ACC112 (cell line): ENCODE measurements at regions not wholly inside any gene's neighbourhood (a gene's known extent, or its start where the extent isn't known, plus 50 kb on each side); places are given as distances from the start of the nearest gene placed in this dataset.

Experiments
- H2AFZ ChIP-seq: fragments of 200-600 bp; sonication (generic); one replicate; pipeline ENCODE4 v1.6.0; 2017; ENCODE audit warnings: antibody characterized with exemption, low read length; ENCODE audit not compliant: unreplicated experiment
- H3K27ac ChIP-seq: fragments of 200-600 bp; sonication (generic); 2 replicates; pipeline ENCODE4 v1.5.1; 2014; ENCODE audit warnings: low read depth, mild to moderate bottlenecking, antibody characterized with exemption, low read length, moderate library complexity
- H3K27me3 ChIP-seq: fragments of 200-600 bp; sonication (generic); 2 replicates; pipeline ENCODE4 v1.6.1; 2014; ENCODE audit warnings: mild to moderate bottlenecking, antibody characterized with exemption, low read length, moderate library complexity, mixed read lengths; ENCODE audit not compliant: insufficient read depth
- H3K36me3 ChIP-seq: fragments of 200-600 bp; sonication (generic); 2 replicates; pipeline ENCODE4 v1.6.1; 2016; ENCODE audit warnings: mild to moderate bottlenecking, antibody characterized with exemption, low read length, moderate library complexity, mixed read lengths; ENCODE audit not compliant: insufficient read depth
- H3K4me1 ChIP-seq: fragments of 200-600 bp; sonication (generic); one replicate; pipeline ENCODE4 v1.6.1; 2016; ENCODE audit warnings: low read length, mixed read lengths; ENCODE audit not compliant: insufficient read depth, unreplicated experiment, control insufficient read depth
- H3K4me3 ChIP-seq: fragments of 200-600 bp; sonication (generic); 2 replicates; pipeline ENCODE4 v1.5.1; 2014; ENCODE audit warnings: mild to moderate bottlenecking, low read depth, low read length
- H3K79me2 ChIP-seq: fragments of 200-600 bp; sonication (generic); one replicate; pipeline ENCODE4 v1.6.0; 2016; ENCODE audit warnings: low read length; ENCODE audit not compliant: control insufficient read depth, unreplicated experiment, insufficient read depth

DNA sequence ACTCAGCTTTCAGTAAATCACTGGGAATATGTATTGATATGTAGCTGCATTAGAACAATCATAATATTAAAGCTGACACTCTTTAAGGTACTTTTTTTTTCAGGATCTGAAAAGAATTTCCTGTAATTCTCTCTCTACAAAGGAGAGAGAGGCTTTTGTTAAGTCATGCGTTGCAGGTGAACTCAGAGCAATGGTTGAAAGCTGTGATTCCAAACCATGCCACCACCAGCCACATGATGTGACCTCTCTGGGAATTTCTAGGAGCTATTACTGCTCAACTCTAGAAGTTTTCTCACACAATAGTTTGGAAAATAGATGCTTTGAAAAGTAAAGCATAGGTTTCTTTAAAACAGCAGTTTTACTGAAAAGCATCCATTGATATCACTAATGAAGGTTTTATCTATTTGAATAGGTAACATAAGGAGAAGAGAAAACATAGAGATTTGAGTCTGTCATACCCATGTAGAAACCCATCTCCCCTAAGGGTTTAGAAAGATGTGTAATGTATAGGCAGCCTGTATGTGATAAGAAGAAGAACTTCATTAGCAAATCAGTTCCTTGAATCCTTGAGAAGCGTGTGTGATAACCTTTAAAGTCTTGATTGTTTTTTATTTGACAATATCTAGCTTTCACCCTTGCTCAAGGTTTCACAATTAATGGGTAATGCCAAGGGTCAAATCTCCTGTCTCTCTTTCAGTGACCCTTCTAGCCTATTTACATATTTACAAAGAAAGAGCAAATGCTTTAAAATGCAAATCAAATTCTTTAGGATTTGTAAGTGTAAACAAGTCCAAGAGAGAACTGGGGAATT is 161.0 kb upstream of the ANKRD50 start:
- Histone ChIP-seq H3K27ac (no peak overlapping the region), H3K36me3 (no peaks in the 10 kb centered on the region), H3K4me3 (no peak overlapping the region), H2AFZ (no peak overlapping the region), H3K27me3 (no peaks in the 10 kb centered on the region), H3K79me2 (no peaks in the 10 kb centered on the region), H3K4me1 (no peaks in the 10 kb centered on the region)

DNA sequence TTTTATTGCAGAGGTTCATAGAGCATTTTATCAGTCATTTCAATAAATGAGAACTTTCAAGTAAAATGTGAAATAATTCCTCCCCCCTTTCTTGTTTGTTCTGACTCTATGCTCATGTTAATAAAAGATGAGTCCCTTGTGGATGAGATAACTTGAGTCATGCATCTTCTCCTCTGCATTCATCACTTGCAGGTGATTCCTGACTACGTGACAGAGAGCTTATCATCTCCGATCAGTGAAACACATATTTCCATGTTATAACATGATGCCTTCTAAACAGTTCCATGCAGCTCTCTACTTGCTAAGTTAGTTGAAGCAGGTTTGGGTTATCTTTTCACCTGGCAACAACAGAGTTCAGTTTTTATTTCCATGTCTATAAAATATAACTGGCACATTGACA is 160.1 kb upstream of the ANKRD50 start:
- Histone ChIP-seq H3K36me3 (no peaks in the 10 kb centered on the region), H3K79me2 (no peaks in the 10 kb centered on the region), H2AFZ (no peak overlapping the region), H3K27ac (no peak overlapping the region), H3K4me3 (no peak overlapping the region), H3K27me3 (no peaks in the 10 kb centered on the region), H3K4me1 (peaks cover 8% of the 10 kb centered on the region)

DNA sequence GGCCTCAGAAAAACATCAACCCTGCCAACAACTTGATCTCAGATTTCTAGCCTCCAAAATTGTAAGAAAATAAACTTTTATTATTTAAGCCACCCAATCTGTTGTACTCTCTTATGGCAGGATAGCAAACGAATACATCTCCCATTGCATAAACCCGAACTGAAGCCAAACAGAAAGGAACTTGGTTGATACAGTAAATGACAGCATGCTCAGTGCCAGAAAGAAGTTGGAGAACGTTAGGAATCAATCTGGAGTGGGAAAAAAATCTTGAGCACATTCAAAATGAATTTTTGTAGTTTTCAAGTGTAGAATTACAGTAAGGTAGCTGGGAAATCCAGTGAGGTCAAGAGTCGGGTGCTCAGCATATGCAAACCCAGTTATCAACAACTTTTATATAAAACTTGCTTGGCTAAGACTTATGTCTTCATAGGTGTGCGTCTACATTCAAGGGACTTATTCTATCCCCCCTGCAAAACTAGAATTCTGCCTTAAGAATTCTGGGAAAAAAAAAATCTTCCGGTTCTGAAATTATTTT is 157.5 kb upstream of the ANKRD50 start:
- Histone ChIP-seq H3K36me3 (no peaks in the 10 kb centered on the region), H3K4me3 (no peak overlapping the region), H3K4me1 (peaks cover 20% of the 10 kb centered on the region), H2AFZ (no peak overlapping the region), H3K27ac (no peak overlapping the region), H3K27me3 (no peaks in the 10 kb centered on the region), H3K79me2 (no peaks in the 10 kb centered on the region)

DNA sequence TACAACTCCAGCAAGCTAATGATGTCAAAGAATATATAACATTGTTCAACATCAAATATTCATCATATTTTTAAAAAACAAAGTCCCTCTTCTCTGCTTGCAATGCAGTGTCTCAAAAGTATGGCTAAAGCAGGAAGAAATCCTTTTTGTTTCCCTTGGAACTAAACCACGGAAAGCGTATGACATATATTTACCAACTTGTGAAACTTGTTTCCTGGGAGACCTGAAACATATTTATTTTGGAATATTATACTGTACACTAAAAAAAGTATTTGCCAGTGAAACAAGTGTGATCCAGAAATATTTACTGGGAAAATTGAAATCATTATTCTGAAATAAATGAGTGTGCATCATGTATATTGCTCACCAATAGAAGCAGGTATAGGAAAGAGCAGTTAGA is 156.0 kb upstream of the ANKRD50 start:
- Histone ChIP-seq H3K27me3 (no peaks in the 10 kb centered on the region), H3K79me2 (no peaks in the 10 kb centered on the region), H3K36me3 (no peaks in the 10 kb centered on the region), H3K4me3 (no peak overlapping the region), H2AFZ (no peak overlapping the region), H3K4me1 (peaks cover 20% of the 10 kb centered on the region), H3K27ac (no peak overlapping the region)

DNA sequence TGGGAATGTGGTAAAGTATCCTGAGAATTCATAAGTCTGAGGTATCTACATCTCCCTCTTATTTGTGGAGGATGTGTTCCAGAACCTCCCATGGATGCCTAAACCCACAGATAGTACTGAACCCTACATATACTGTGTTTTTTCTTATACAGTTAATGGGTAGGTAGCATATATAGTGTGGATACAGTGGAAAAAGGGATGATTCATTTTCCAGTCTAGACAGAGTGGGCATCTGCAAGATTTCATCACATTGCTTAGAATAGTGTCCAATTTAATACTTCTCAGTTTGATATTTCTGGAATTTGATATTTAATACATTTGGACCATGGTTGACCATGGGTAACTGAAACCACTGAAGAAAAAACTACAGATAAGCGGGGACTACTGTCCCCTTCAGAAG is 155.0 kb upstream of the ANKRD50 start:
- Histone ChIP-seq H2AFZ (no peak overlapping the region), H3K4me1 (peaks cover 24% of the 10 kb centered on the region), H3K79me2 (no peaks in the 10 kb centered on the region), H3K27ac (no peak overlapping the region), H3K36me3 (no peaks in the 10 kb centered on the region), H3K4me3 (no peak overlapping the region), H3K27me3 (no peaks in the 10 kb centered on the region)

DNA sequence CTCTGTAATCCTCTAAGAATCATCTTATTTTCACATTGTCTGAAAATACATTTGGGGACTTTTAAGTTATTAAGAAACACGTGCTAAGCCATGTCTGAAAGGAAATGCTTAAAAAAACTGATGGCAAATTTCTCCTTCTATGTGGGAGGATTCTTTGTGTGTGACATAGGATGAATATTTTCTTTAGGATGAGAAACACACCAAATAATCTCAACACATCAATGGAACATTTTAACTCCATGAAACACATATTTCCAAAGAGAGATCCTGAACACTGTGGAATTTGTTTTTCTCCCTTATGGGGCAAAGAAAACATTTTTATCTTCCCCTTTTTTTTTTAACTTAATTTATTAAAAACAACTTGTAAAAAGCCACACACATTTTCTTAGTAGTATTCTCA is 153.8 kb upstream of the ANKRD50 start:
- Histone ChIP-seq H3K27ac (no peak overlapping the region), H3K4me1 (peaks cover 30% of the 10 kb centered on the region)

DNA sequence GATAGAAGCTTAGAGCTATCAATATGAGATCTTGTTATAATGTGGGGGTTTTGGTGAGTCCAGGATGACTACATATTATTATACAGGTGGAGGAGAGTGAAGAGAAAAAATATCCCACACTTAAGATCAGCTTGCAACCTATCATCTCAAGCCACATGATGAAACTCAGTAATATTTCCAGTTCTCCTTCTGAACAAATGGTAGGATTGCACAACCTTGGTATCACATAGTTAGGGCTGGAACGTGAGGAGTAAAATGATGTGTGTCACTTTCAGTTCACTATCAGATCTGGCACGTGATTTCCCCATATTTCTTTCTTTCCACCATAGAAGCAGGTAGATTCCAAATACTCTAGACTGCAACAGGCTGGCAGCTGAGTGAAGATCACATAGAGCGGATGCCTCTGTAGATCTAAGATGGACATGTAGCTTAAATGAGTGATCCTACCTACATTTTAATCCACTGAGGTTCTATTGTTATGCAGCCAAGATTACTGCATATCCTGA is 150.6 kb upstream of the ANKRD50 start:
- Histone ChIP-seq H3K4me3 (no peak overlapping the region), H3K79me2 (no peaks in the 10 kb centered on the region), H2AFZ (no peak overlapping the region), H3K27ac (no peak overlapping the region), H3K36me3 (no peaks in the 10 kb centered on the region), H3K4me1 (peaks cover 26% of the 10 kb centered on the region), H3K27me3 (no peaks in the 10 kb centered on the region)

More for the DNA sequence above, 153.8 kb upstream of the ANKRD50 start:
- no peaks in the 10 kb centered on the region for H3K36me3 ChIP-seq
- H3K4me3 ChIP-seq, result no peak overlapping the region
- no peaks in the 10 kb centered on the region for H3K79me2 ChIP-seq
- H3K27me3 ChIP-seq, result no peaks in the 10 kb centered on the region
- peak overlapping the region; percentile 21 for H2AFZ ChIP-seq

DNA sequence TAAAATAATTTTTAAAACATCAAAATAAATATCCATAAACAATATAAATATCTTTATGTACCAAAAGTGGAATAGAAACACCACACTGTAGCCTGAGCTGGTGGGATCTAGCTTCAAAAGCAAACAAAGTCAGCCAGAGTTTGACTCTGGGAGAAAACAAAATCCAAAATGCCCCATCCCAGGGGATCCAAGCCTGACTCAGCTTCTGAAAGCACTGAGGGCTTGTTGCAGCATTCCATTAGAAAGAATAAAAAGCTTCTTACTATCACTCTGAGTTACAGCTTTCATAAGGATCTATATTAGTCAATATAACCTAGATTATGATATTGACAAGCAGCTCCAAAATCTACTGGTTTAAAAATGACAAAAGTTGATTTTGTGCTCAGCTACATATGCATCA is 149.7 kb upstream of the ANKRD50 start:
- H3K27ac ChIP-seq, result no peak overlapping the region
- no peaks in the 10 kb centered on the region for H3K36me3 ChIP-seq
- no peaks in the 10 kb centered on the region for H3K27me3 ChIP-seq
- H3K4me3 ChIP-seq, result no peak overlapping the region
- no peaks in the 10 kb centered on the region for H3K79me2 ChIP-seq
- H3K4me1 ChIP-seq, result peaks cover 19% of the 10 kb centered on the region
- peak overlapping the region; percentile 7 for H2AFZ ChIP-seq

DNA sequence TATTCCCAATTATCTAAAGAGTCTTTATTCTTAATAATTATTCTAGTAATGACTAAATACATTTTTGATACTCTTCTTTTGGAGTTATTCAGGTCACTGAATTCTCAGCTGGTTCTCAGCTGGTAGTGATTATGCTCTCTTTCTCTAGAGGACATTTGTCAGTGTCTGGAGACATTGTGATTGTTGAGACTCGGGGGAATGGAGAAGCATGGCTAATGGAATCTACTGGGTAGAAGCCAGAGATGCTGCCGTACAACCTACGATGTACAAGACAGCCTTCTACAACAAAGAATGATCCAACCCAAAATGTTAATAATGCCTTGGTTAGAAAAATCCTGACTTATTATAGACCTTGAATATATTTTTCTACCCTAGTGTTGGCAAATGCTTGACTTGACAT is 149.2 kb upstream of the ANKRD50 start:
- H2AFZ ChIP-seq, result no peak overlapping the region
- H3K79me2 ChIP-seq, result no peaks in the 10 kb centered on the region
- no peak overlapping the region for H3K27ac ChIP-seq
- no peak overlapping the region for H3K4me3 ChIP-seq
- peaks cover 15% of the 10 kb centered on the region for H3K4me1 ChIP-seq
- no peaks in the 10 kb centered on the region for H3K36me3 ChIP-seq
- H3K27me3 ChIP-seq, result no peaks in the 10 kb centered on the region

DNA sequence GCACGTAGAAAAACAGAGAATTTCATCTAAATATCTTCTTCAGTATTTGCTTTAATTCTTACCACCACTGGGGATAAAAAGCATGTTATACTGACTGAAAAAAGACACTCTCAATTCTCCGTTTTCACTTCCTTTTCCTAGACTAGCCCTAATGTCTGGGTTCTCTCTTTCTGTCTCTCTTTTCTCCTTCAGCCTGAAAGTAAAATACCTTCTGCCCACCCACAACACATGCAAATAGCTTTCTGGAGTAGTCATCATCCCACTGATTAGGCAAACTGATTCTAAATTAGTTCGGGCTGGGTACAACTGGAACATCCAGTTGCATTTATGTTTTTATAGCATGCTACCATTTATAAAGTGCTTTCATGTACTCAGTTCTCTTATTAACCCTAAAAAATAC is 142.4 kb upstream of the ANKRD50 start:
- no peak overlapping the region for H2AFZ ChIP-seq
- no peaks in the 10 kb centered on the region for H3K36me3 ChIP-seq
- no peak overlapping the region for H3K27ac ChIP-seq
- H3K27me3 ChIP-seq, result no peaks in the 10 kb centered on the region
- H3K4me3 ChIP-seq, result no peak overlapping the region
- H3K79me2 ChIP-seq, result no peaks in the 10 kb centered on the region
- H3K4me1 ChIP-seq, result peaks cover 5% of the 10 kb centered on the region

DNA sequence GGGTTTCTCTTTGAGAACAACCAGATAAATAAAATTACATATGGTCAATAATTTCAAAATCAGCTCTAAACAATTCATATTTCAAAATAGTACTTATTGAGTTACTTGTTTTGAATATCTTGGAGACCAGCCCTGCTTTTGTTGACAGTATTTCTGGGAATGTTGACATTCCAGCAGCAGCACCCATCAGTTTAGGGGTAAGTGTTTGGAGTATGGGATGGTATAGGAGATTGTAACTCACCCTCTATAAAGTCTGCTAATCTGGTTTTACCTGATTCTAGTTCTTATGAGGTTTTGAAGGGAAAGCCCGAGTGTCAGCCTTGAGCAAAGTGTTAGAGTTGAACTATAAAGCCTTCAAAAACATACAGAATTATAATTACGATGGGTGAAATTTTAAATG is 139.2 kb upstream of the ANKRD50 start:
- no peaks in the 10 kb centered on the region for H3K79me2 ChIP-seq
- no peak overlapping the region for H3K4me3 ChIP-seq
- H3K27ac ChIP-seq, result no peak overlapping the region
- H2AFZ ChIP-seq, result no peak overlapping the region
- no peaks in the 10 kb centered on the region for H3K36me3 ChIP-seq
- H3K4me1 ChIP-seq, result peaks cover 5% of the 10 kb centered on the region
- H3K27me3 ChIP-seq, result no peaks in the 10 kb centered on the region
